ENCODE measurements at regions not wholly inside any gene's neighbourhood (a gene's known extent, or its start where the extent isn't known, plus 50 kb on each side); places are given as distances from the start of the nearest gene placed in this dataset.
A peak's percentile ranks its signal among the peaks of the same experiment; 100 is the strongest.

GRCh38 chr6:79335133-79335674 lies 100.7 kb upstream of the HMGN3 start:
- FAIRE-seq (peak; percentile 59), DNase-seq (ENCODE audit: insufficient read length, low spot score) (peak; percentile 1)
- peak; percentile 19; the same call in 1 of the 2 replicates for TF ChIP-seq POU2F2 (IDR thresholded peaks at IDR 0.05; ENCODE audit: low read depth, low read length)
- TF ChIP-seq SPI1 (IDR thresholded peaks at IDR 0.05; ENCODE audit: low read depth, low read length), result peak; percentile 97
- no peak for TF ChIP-seq POLR2AphosphoS5 (IDR thresholded peaks at IDR 0.05; ENCODE audit: low read depth, low read length)

- FAIRE-seq, result no peak
- DNase-seq (ENCODE audit: insufficient read length, low spot score), result no peak
Measured at GRCh38 chr6:79334674-79335073, 100.2 kb upstream of the HMGN3 start.

GRCh38 chr6:79330704-79331103 lies 96.2 kb upstream of the HMGN3 start:
- FAIRE-seq (no peak), DNase-seq (ENCODE audit: insufficient read length, low spot score) (no peak)
- no peak for TF ChIP-seq POU2F2 (IDR thresholded peaks at IDR 0.05; ENCODE audit: low read depth, low read length)
- TF ChIP-seq POLR2A (IDR thresholded peaks at IDR 0.05; ENCODE audit: low read depth, low read length), result no peak
- TF ChIP-seq SPI1 (IDR thresholded peaks at IDR 0.05; ENCODE audit: low read depth, low read length), result no peak
- TF ChIP-seq PAX5 (IDR thresholded peaks at IDR 0.05; ENCODE audit: insufficient read depth, low read length, severe bottlenecking), result no peak
- TF ChIP-seq TAF1 (IDR thresholded peaks at IDR 0.05; ENCODE audit: low read depth, low read length), result no peak
- TF ChIP-seq POLR2AphosphoS5 (IDR thresholded peaks at IDR 0.05; ENCODE audit: low read depth, low read length), result no peak

More at GRCh38 chr6:79334674-79335073, 100.2 kb upstream of the HMGN3 start:
- TF ChIP-seq SPI1 (IDR thresholded peaks at IDR 0.05; ENCODE audit: low read depth, low read length) (no peak), PAX5 (IDR thresholded peaks at IDR 0.05; ENCODE audit: insufficient read depth, low read length, severe bottlenecking) (no peak), POLR2AphosphoS5 (IDR thresholded peaks at IDR 0.05; ENCODE audit: low read depth, low read length) (no peak), POLR2A (IDR thresholded peaks at IDR 0.05; ENCODE audit: low read depth, low read length) (no peak), POU2F2 (IDR thresholded peaks at IDR 0.05; ENCODE audit: low read depth, low read length) (no peak), TAF1 (IDR thresholded peaks at IDR 0.05; ENCODE audit: low read depth, low read length) (no peak)

GRCh38 chr6:79313254-79313653 lies 78.8 kb upstream of the HMGN3 start:
- TF ChIP-seq PAX5 (IDR thresholded peaks at IDR 0.05; ENCODE audit: insufficient read depth, low read length, severe bottlenecking) (no peak), POLR2AphosphoS5 (IDR thresholded peaks at IDR 0.05; ENCODE audit: low read depth, low read length) (no peak), TAF1 (IDR thresholded peaks at IDR 0.05; ENCODE audit: low read depth, low read length) (no peak), POU2F2 (IDR thresholded peaks at IDR 0.05; ENCODE audit: low read depth, low read length) (no peak), POLR2A (IDR thresholded peaks at IDR 0.05; ENCODE audit: low read depth, low read length) (no peak), SPI1 (IDR thresholded peaks at IDR 0.05; ENCODE audit: low read depth, low read length) (no peak)
- FAIRE-seq, result no peak
- no peak for DNase-seq (ENCODE audit: insufficient read length, low spot score)

GRCh38 chr6:79307321-79308036 lies 73.0 kb upstream of the HMGN3 start:
- DNase-seq (ENCODE audit: insufficient read length, low spot score), result no peak
- FAIRE-seq, result no peak
- TF ChIP-seq POLR2A (IDR thresholded peaks at IDR 0.05; ENCODE audit: low read depth, low read length), result no peak

GRCh38 chr6:79305020-79305419 lies 70.5 kb upstream of the HMGN3 start:
- DNase-seq (ENCODE audit: insufficient read length, low spot score) (no peak), FAIRE-seq (no peak)
- no peak for TF ChIP-seq TAF1 (IDR thresholded peaks at IDR 0.05; ENCODE audit: low read depth, low read length)
- no peak for TF ChIP-seq SPI1 (IDR thresholded peaks at IDR 0.05; ENCODE audit: low read depth, low read length)
- no peak for TF ChIP-seq POLR2AphosphoS5 (IDR thresholded peaks at IDR 0.05; ENCODE audit: low read depth, low read length)
- no peak for TF ChIP-seq POU2F2 (IDR thresholded peaks at IDR 0.05; ENCODE audit: low read depth, low read length)
- no peak for TF ChIP-seq POLR2A (IDR thresholded peaks at IDR 0.05; ENCODE audit: low read depth, low read length)
- no peak for TF ChIP-seq PAX5 (IDR thresholded peaks at IDR 0.05; ENCODE audit: insufficient read depth, low read length, severe bottlenecking)

- no peak for TF ChIP-seq POLR2A (IDR thresholded peaks at IDR 0.05; ENCODE audit: low read depth, low read length)
- no peak for TF ChIP-seq SPI1 (IDR thresholded peaks at IDR 0.05; ENCODE audit: low read depth, low read length)
- no peak for TF ChIP-seq POLR2AphosphoS5 (IDR thresholded peaks at IDR 0.05; ENCODE audit: low read depth, low read length)
- no peak for TF ChIP-seq PAX5 (IDR thresholded peaks at IDR 0.05; ENCODE audit: insufficient read depth, low read length, severe bottlenecking)
- DNase-seq (ENCODE audit: insufficient read length, low spot score), result no peak
- FAIRE-seq, result no peak
Measured at GRCh38 chr6:79302341-79302740, 67.9 kb upstream of the HMGN3 start.

GRCh38 chr6:79301290-79301689 lies 66.8 kb upstream of the HMGN3 start:
- FAIRE-seq (no peak), DNase-seq (ENCODE audit: insufficient read length, low spot score) (no peak)
- TF ChIP-seq POLR2AphosphoS5 (IDR thresholded peaks at IDR 0.05; ENCODE audit: low read depth, low read length), result no peak
- TF ChIP-seq SPI1 (IDR thresholded peaks at IDR 0.05; ENCODE audit: low read depth, low read length), result no peak

- no peak for FAIRE-seq
Measured at GRCh38 chr6:79296211-79296610, 61.7 kb upstream of the HMGN3 start.

More at GRCh38 chr6:79296211-79296610, 61.7 kb upstream of the HMGN3 start:
- TF ChIP-seq POLR2AphosphoS5 (IDR thresholded peaks at IDR 0.05; ENCODE audit: low read depth, low read length) (no peak), POLR2A (IDR thresholded peaks at IDR 0.05; ENCODE audit: low read depth, low read length) (no peak), PAX5 (IDR thresholded peaks at IDR 0.05; ENCODE audit: insufficient read depth, low read length, severe bottlenecking) (no peak), SPI1 (IDR thresholded peaks at IDR 0.05; ENCODE audit: low read depth, low read length) (no peak), POU2F2 (IDR thresholded peaks at IDR 0.05; ENCODE audit: low read depth, low read length) (no peak), TAF1 (IDR thresholded peaks at IDR 0.05; ENCODE audit: low read depth, low read length) (no peak)
- DNase-seq (ENCODE audit: insufficient read length, low spot score), result no peak
